Natural killer cell (primary cell): ENCODE measurements at regions not wholly inside any gene's neighbourhood (a gene's known extent, or its start where the extent isn't known, plus 50 kb on each side); places are given as distances from the start of the nearest gene placed in this dataset.
A peak's percentile ranks its signal among the peaks of the same experiment; 100 is the strongest.

ENCODE experiments used
- ATAC-seq, 3 donors: fragments of 150-1000 bp in 2 of 3; fragments of 200-7000 bp in 1 of 3; cut with Tn5 transposase; 1 replicate in 1 of 3; 2 replicates in 2 of 3; pipeline ENCODE4 v1.10.0; 2021; ENCODE audit warnings: mild to moderate bottlenecking in 2 of 3, moderate library complexity in 2 of 3
- DNase-seq, 2 donors: peaks; one replicate each; pipeline versions ENCODE4 v3.0.0 to v3.0.0-alpha.2; 2013 to 2021; ENCODE audit warnings: mixed read lengths in 1 of 2
- H3K27ac ChIP-seq: one replicate; pipeline ENCODE4 v1.5.1; 2013; ENCODE audit warnings: mild to moderate bottlenecking, low read length
- H3K27me3 ChIP-seq: one replicate; pipeline ENCODE4 v1.6.1; 2013; ENCODE audit warnings: low read length; ENCODE audit not compliant: control insufficient read depth, insufficient read depth
- H3K36me3 ChIP-seq: one replicate; pipeline ENCODE4 v1.6.1; 2013; ENCODE audit warnings: low read length; ENCODE audit not compliant: control insufficient read depth, insufficient read depth
- H3K4me1 ChIP-seq: one replicate; pipeline ENCODE4 v1.6.1; 2013; ENCODE audit warnings: low read length; ENCODE audit not compliant: control insufficient read depth, insufficient read depth
- H3K4me3 ChIP-seq: one replicate; pipeline ENCODE4 v1.5.1; 2013; ENCODE audit warnings: low read length
- H3K9me3 ChIP-seq: one replicate; pipeline ENCODE4 v1.6.1; 2013; ENCODE audit warnings: low read length; ENCODE audit not compliant: control insufficient read depth, insufficient read depth
- H3K27ac Mint-ChIP-seq, 2 donors: one replicate each; pipeline ENCODE4 v1.8.0; 2022; ENCODE audit warnings: mild to moderate bottlenecking in 2 of 2, mixed read lengths in 2 of 2, moderate library complexity in 1 of 2
- H3K27me3 Mint-ChIP-seq, 2 donors: one replicate each; pipeline ENCODE4 v1.8.0; 2022; ENCODE audit warnings: low read depth in 2 of 2, mixed read lengths in 2 of 2
- H3K36me3 Mint-ChIP-seq: one replicate; pipeline ENCODE4 v1.8.0; 2022; ENCODE audit warnings: mixed read lengths
- H3K4me1 Mint-ChIP-seq, 2 donors: one replicate each; pipeline ENCODE4 v1.8.0; 2022; ENCODE audit warnings: mixed read lengths in 2 of 2
- H3K4me3 Mint-ChIP-seq: one replicate; pipeline ENCODE4 v1.8.0; 2022; ENCODE audit warnings: mild to moderate bottlenecking, moderate library complexity, mixed read lengths
- H3K9me3 Mint-ChIP-seq, 2 donors: one replicate each; pipeline ENCODE4 v1.8.0; 2022; ENCODE audit warnings: mixed read lengths in 2 of 2
- CTCF ChIP-seq: fragments of 200-600 bp; IDR thresholded peaks from one replicate; pipeline ENCODE4 v1.8.0; 2022; ENCODE audit warnings: antibody characterized with exemption
- WGBS: methylation state at CpG from one replicate; pipeline ENCODE4 v1.1.7; 2013; ENCODE audit warnings: missing lambda C conversion rate; ENCODE audit not compliant: insufficient coverage; 5-methylcytosine and 5-hydroxymethylcytosine counted together
- intact Hi-C: fragments of 100-400 bp; cut with micrococcal nuclease; formaldehyde crosslinking; loops from one replicate; pipeline ENCODE4 v1.14.2; 2022

GRCh38 chrX:46376246-46376885 lies 168.9 kb downstream of the ZNF674 start:
- Mint-ChIP-seq H3K27me3 (peaks cover 0 to 14% of the 10 kb centered on the region in 2 donors), H3K4me3 (no peak overlapping the region), H3K4me1 (no peaks in the 10 kb centered on the region), H3K9me3 (no peaks in the 10 kb centered on the region), H3K36me3 (no peaks in the 10 kb centered on the region), H3K27ac (no peak overlapping the region)
- ATAC-seq (no peak), DNase-seq (peak in 1 of 2 donors; percentile 44)
- intact Hi-C loops = no loop called here
- H3K4me1 ChIP-seq = no peaks in the 10 kb centered on the region
- no peak overlapping the region for H3K4me3 ChIP-seq
- no peaks in the 10 kb centered on the region for H3K36me3 ChIP-seq
- H3K27ac ChIP-seq = no peak overlapping the region
- H3K27me3 ChIP-seq = no peaks in the 10 kb centered on the region
- TF ChIP-seq CTCF = no peak
- H3K9me3 ChIP-seq = no peaks in the 10 kb centered on the region
- WGBS = 42% methylated on average over 4 of the region's 4 CpGs

DNA sequence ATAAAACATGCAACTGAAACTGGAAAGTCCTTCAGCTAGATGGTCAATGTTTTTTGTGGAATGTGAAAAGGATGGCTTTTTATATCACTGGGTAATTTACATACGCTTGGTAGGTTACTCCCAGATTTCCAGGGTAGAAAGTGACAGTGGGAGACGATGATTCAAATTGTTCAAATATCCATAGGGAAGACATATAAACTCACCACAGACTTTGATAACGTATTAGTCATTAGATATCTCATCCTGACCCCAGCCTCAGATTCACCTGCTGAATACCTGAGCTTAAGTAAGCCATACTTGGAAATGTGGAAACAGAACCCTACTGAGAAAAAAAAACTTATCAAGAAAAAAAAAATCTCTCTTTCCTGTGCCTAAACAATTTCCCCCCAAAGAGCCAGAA lies 169.4 kb downstream of the ZNF674 start:
- no peak overlapping the region for H3K4me3 Mint-ChIP-seq
- H3K9me3 ChIP-seq = no peaks in the 10 kb centered on the region
- H3K36me3 ChIP-seq = no peaks in the 10 kb centered on the region
- intact Hi-C loops = no loop called here
- TF ChIP-seq CTCF = no peak
- ATAC-seq = no peak
- H3K27ac Mint-ChIP-seq = no peak overlapping the region
- H3K4me3 ChIP-seq = no peak overlapping the region
- H3K36me3 Mint-ChIP-seq = no peaks in the 10 kb centered on the region
- 100% methylated on average over 1 of the region's 3 CpGs for WGBS
- H3K27ac ChIP-seq = no peak overlapping the region
- peaks cover 0 to 12% of the 10 kb centered on the region in 2 donors for H3K27me3 Mint-ChIP-seq
- no peak for DNase-seq
- no peaks in the 10 kb centered on the region for H3K4me1 ChIP-seq
- no peaks in the 10 kb centered on the region for H3K27me3 ChIP-seq
- H3K9me3 Mint-ChIP-seq = no peaks in the 10 kb centered on the region
- no peaks in the 10 kb centered on the region for H3K4me1 Mint-ChIP-seq

- WGBS = no CpG with 5 or more reads among the region's 1 CpG
Measured at GRCh38 chrX:46374371-46374770, 170.8 kb downstream of the ZNF674 start.

More at GRCh38 chrX:46374371-46374770, 170.8 kb downstream of the ZNF674 start:
- no peaks in the 10 kb centered on the region for H3K9me3 ChIP-seq
- H3K4me3 ChIP-seq = no peak overlapping the region
- no peak overlapping the region for H3K27ac ChIP-seq
- intact Hi-C loops = no loop called here
- H3K4me1 ChIP-seq = no peaks in the 10 kb centered on the region
- ATAC-seq = no peak
- Mint-ChIP-seq H3K4me3 (no peak overlapping the region), H3K36me3 (no peaks in the 10 kb centered on the region), H3K4me1 (no peaks in the 10 kb centered on the region), H3K27me3 (no peaks in the 10 kb centered on the region), H3K27ac (no peak overlapping the region), H3K9me3 (no peaks in the 10 kb centered on the region)
- TF ChIP-seq CTCF = no peak
- no peaks in the 10 kb centered on the region for H3K36me3 ChIP-seq
- no peak for DNase-seq
- H3K27me3 ChIP-seq = no peaks in the 10 kb centered on the region
